SK-N-SH (cell line): ENCODE measurements at regions not wholly inside any gene's neighbourhood (a gene's known extent, or its start where the extent isn't known, plus 50 kb on each side); places are given as distances from the start of the nearest gene placed in this dataset.

ENCODE experiments used
- CTCF ChIA-PET: fragments of 300-600, 350-600 bp; formaldehyde crosslinking; extraction: SDS; loops from one replicate; lab custom pipeline; 2021; lab: Yijun Ruan, JAX
- POLR2A ChIA-PET: fragments of 350-600 bp; sonication (Branson Sonifier 250); formaldehyde crosslinking; extraction: SDS; loops from one replicate; lab custom pipeline; 2020; ENCODE audit warnings: antibody characterized with exemption, inconsistent platforms; lab: Yijun Ruan, JAX
- DNase-seq: peaks from one replicate; pipeline ENCODE4 v3.0.0; 2012
- H2AFZ ChIP-seq: fragments of 200-600 bp; sonication (generic); 2 replicates; pipeline ENCODE4 v1.8.1; 2016; ENCODE audit warnings: antibody characterized with exemption, mild to moderate bottlenecking, low read depth
- H3F3A ChIP-seq: fragments of 200-600 bp; sonication (generic); replicated peaks from 2 replicates; pipeline ENCODE3; 2016; ENCODE audit warnings: antibody characterized with exemption, mild to moderate bottlenecking; ENCODE audit not compliant: insufficient read depth
- H3K27ac ChIP-seq, 2 experiments: fragments of 200-500 bp in 1 of 2; fragments of 200-600 bp in 1 of 2; sonication (Bioruptor generic) in 1 of 2; sonication (generic), shearing (Covaris generic) in 1 of 2; 2 replicates each; pipeline versions ENCODE4 v1.5.1 to v1.6.1; 2014 to 2016; ENCODE audit warnings: low read depth in 2 of 2, inconsistent platforms in 1 of 2, low read length in 1 of 2, mild to moderate bottlenecking in 1 of 2, mixed read lengths in 1 of 2
- H3K27me3 ChIP-seq: fragments of 200-600 bp; sonication (generic), shearing (Covaris generic); 2 replicates; pipeline ENCODE4 v1.6.1; 2016; ENCODE audit warnings: mixed run types; ENCODE audit not compliant: insufficient read depth
- H3K36me3 ChIP-seq, 2 experiments: fragments of 200-500 bp in 1 of 2; fragments of 200-600 bp in 1 of 2; sonication (Bioruptor generic) in 1 of 2; sonication (generic) in 1 of 2; replicated peaks in 1 of 2; 2 replicates each; pipeline versions ENCODE3 to v1.5.1; 2014 to 2016; ENCODE audit warnings: low read length in 1 of 2, mild to moderate bottlenecking in 1 of 2; ENCODE audit not compliant: insufficient read depth in 2 of 2, control insufficient read depth in 1 of 2
- H3K4me1 ChIP-seq, 2 experiments: fragments of 200-500 bp in 1 of 2; fragments of 200-600 bp in 1 of 2; sonication (Bioruptor generic) in 1 of 2; sonication (generic), shearing (Covaris generic) in 1 of 2; 2 replicates each; pipeline versions ENCODE4 v1.5.1 to v1.6.1; 2014 to 2016; ENCODE audit warnings: low read depth in 1 of 2, low read length in 1 of 2, mixed run types in 1 of 2; ENCODE audit not compliant: insufficient read depth in 2 of 2, control insufficient read depth in 1 of 2
- H3K4me2 ChIP-seq: fragments of 200-600 bp; sonication (generic), shearing (Covaris generic); 2 replicates; pipeline ENCODE4 v1.6.1; 2017; ENCODE audit warnings: mixed run types
- H3K4me3 ChIP-seq, 2 experiments: fragments of 200-500 bp in 1 of 2; fragments of 200-600 bp in 1 of 2; sonication (Bioruptor generic) in 1 of 2; sonication (generic), shearing (Covaris generic) in 1 of 2; 2 replicates each; pipeline versions ENCODE4 v1.5.1 to v1.8.1; 2014 to 2016; ENCODE audit warnings: low read depth in 2 of 2, inconsistent platforms in 1 of 2, low read length in 1 of 2, mild to moderate bottlenecking in 1 of 2, mixed read lengths in 1 of 2, moderate library complexity in 1 of 2
- H3K79me2 ChIP-seq: fragments of 200-600 bp; sonication (generic); 2 replicates; pipeline ENCODE4 v1.8.1; 2017; ENCODE audit warnings: mild to moderate bottlenecking; ENCODE audit not compliant: insufficient read depth
- H3K9ac ChIP-seq: fragments of 200-600 bp; sonication (generic); 2 replicates; pipeline ENCODE4 v1.6.1; 2017; ENCODE audit warnings: mixed run types
- H3K9me2 ChIP-seq: fragments of 200-600 bp; sonication (generic); 2 replicates; pipeline ENCODE4 v1.6.1; 2017; ENCODE audit warnings: mixed run types
- H3K9me3 ChIP-seq: fragments of 200-600 bp; sonication (generic); 2 replicates; pipeline ENCODE4 v1.6.1; 2017; ENCODE audit warnings: mixed run types, mild to moderate bottlenecking, moderate library complexity
- H4K20me1 ChIP-seq: fragments of 200-600 bp; sonication (generic); 2 replicates; pipeline ENCODE4 v1.6.1; 2017; ENCODE audit warnings: mild to moderate bottlenecking, mixed run types; ENCODE audit not compliant: insufficient read depth
- CHD2 ChIP-seq: fragments of 150-350 bp; IDR thresholded peaks from 2 replicates; pipeline ENCODE4 v1.6.1; 2018; ENCODE audit warnings: low read length; ENCODE audit not compliant: partially characterized antibody
- ELF1 ChIP-seq: IDR thresholded peaks from 2 replicates; pipeline ENCODE4 v1.4.0; 2012
- EP300 ChIP-seq, 2 experiments: IDR thresholded peaks; 2 replicates each; pipeline versions ENCODE4 v1.4.0 to v1.6.1; 2012; ENCODE audit warnings: borderline replicate concordance in 1 of 2, low read depth in 1 of 2, low read length in 1 of 2
- EZH2phosphoT487 ChIP-seq: fragments of 200-600 bp; sonication (generic); IDR thresholded peaks from 2 replicates; pipeline ENCODE4 v1.6.1; 2017; ENCODE audit warnings: low read depth, mixed run types, mild to moderate bottlenecking, antibody characterized with exemption, moderate library complexity, borderline replicate concordance
- FOSL2 ChIP-seq: IDR thresholded peaks from 2 replicates; pipeline ENCODE4 v1.4.0; 2012; ENCODE audit warnings: low read depth, mild to moderate bottlenecking, moderate library complexity, borderline replicate concordance
- FOXJ3 ChIP-seq: sonication (generic); formaldehyde crosslinking; IDR thresholded peaks from 2 replicates; pipeline ENCODE4 v1.5.1; 2020; ENCODE audit warnings: mild to moderate bottlenecking, missing genetic modification reagents
- FOXM1 ChIP-seq: IDR thresholded peaks from 2 replicates; pipeline ENCODE4 v1.4.0; 2012; ENCODE audit warnings: low read depth, mild to moderate bottlenecking
- GABPA ChIP-seq: IDR thresholded peaks from 2 replicates; pipeline ENCODE4 v1.4.0; 2012; ENCODE audit warnings: low read depth, mild to moderate bottlenecking
- IRF3 ChIP-seq: fragments of 150-350 bp; IDR thresholded peaks from 2 replicates; pipeline ENCODE4 v1.6.1; 2016; ENCODE audit warnings: mild to moderate bottlenecking, low read depth, low read length
- JUND ChIP-seq: IDR thresholded peaks from 2 replicates; pipeline ENCODE4 v1.4.0; 2012
- NFIC ChIP-seq: IDR thresholded peaks from 2 replicates; pipeline ENCODE4 v1.4.0; 2012; ENCODE audit warnings: borderline replicate concordance
- NRF1 ChIP-seq: IDR thresholded peaks from 2 replicates; pipeline ENCODE4 v1.6.1; 2012; ENCODE audit warnings: low read depth, mild to moderate bottlenecking, low read length
- PBX3 ChIP-seq: IDR thresholded peaks from 2 replicates; pipeline ENCODE4; 2012
- POLR2AphosphoS5 ChIP-seq: IDR thresholded peaks from 2 replicates; pipeline ENCODE4 v1.6.1; 2012; ENCODE audit warnings: low read depth, low read length
- RXRA ChIP-seq: IDR thresholded peaks from 2 replicates; pipeline ENCODE4 v1.4.0; 2012; ENCODE audit warnings: low read depth, mild to moderate bottlenecking, borderline replicate concordance
- TAF1 ChIP-seq: IDR thresholded peaks from 2 replicates; pipeline ENCODE4 v1.6.1; 2012; ENCODE audit warnings: low read depth, mild to moderate bottlenecking, low read length, moderate library complexity, borderline replicate concordance
- TCF12 ChIP-seq: IDR thresholded peaks from 2 replicates; pipeline ENCODE4 v1.4.0; 2012
- ZBTB33 ChIP-seq: IDR thresholded peaks from 2 replicates; pipeline ENCODE4 v1.4.0; 2012; ENCODE audit warnings: low read depth, borderline replicate concordance
- WGBS: methylation state at CpG from one replicate; pipeline ENCODE4 v1.1.6; 2017; ENCODE audit warnings: low lambda C conversion rate; 5-methylcytosine and 5-hydroxymethylcytosine counted together

- no peak overlapping the region for H2AFZ ChIP-seq
- DNase-seq = no peak
- ChIA-PET CTCF (interaction anchor here (1.1 kb wide), 1 partner anchor 22 kb away, joined by 3 read pairs; no protein-coding TSS in a partner anchor), POLR2A (no interaction called here)
- H3F3A ChIP-seq = no peaks in the 10 kb centered on the region
- TF ChIP-seq ELF1 = no peak
- TF ChIP-seq TCF12 = no peak
- TF ChIP-seq CHD2 = no peak
- TF ChIP-seq GABPA = no peak
- TF ChIP-seq ZBTB33 = no peak
- no peak for TF ChIP-seq PBX3
- no peak for TF ChIP-seq NFIC
- no peak for TF ChIP-seq JUND
- TF ChIP-seq TAF1 = no peak
- TF ChIP-seq EZH2phosphoT487 = no peak
- no peak for TF ChIP-seq POLR2AphosphoS5
- TF ChIP-seq RXRA = no peak
- no peak for TF ChIP-seq EP300 (IDR thresholded peaks at IDR 0.05; ENCODE audit: borderline replicate concordance in 1 of 2, low read depth in 1 of 2, low read length in 1 of 2)
- TF ChIP-seq IRF3 = no peak
- TF ChIP-seq FOXJ3 (CRISPR knock-in tag) = no peak
- no peak for TF ChIP-seq FOXM1
- TF ChIP-seq FOSL2 = no peak
- TF ChIP-seq NRF1 = no peak
- H3K4me1 ChIP-seq = peaks cover 0 to 12% of the 10 kb centered on the region in 2 experiments; a peak in 3 of 4 replicates
- no peaks in the 10 kb centered on the region for H3K9me3 ChIP-seq
- H3K4me3 ChIP-seq = no peak overlapping the region
- 65% methylated on average over 1 of the region's 1 CpG for WGBS
- H3K9ac ChIP-seq = no peak overlapping the region
- H4K20me1 ChIP-seq = no peaks in the 10 kb centered on the region
- H3K79me2 ChIP-seq = no peaks in the 10 kb centered on the region
- no peaks in the 10 kb centered on the region for H3K9me2 ChIP-seq
- no peaks in the 10 kb centered on the region for H3K27me3 ChIP-seq
- H3K4me2 ChIP-seq = no peak overlapping the region
- H3K36me3 ChIP-seq = no peaks in the 10 kb centered on the region
- H3K27ac ChIP-seq = no peak overlapping the region
Observed at GRCh38 chr4:41431276-41431675, 106.7 kb upstream of the LIMCH1 start.
